ENCODE measurements at regions not wholly inside any gene's neighbourhood (a gene's known extent, or its start where the extent isn't known, plus 50 kb on each side); places are given as distances from the start of the nearest gene placed in this dataset.

DNA sequence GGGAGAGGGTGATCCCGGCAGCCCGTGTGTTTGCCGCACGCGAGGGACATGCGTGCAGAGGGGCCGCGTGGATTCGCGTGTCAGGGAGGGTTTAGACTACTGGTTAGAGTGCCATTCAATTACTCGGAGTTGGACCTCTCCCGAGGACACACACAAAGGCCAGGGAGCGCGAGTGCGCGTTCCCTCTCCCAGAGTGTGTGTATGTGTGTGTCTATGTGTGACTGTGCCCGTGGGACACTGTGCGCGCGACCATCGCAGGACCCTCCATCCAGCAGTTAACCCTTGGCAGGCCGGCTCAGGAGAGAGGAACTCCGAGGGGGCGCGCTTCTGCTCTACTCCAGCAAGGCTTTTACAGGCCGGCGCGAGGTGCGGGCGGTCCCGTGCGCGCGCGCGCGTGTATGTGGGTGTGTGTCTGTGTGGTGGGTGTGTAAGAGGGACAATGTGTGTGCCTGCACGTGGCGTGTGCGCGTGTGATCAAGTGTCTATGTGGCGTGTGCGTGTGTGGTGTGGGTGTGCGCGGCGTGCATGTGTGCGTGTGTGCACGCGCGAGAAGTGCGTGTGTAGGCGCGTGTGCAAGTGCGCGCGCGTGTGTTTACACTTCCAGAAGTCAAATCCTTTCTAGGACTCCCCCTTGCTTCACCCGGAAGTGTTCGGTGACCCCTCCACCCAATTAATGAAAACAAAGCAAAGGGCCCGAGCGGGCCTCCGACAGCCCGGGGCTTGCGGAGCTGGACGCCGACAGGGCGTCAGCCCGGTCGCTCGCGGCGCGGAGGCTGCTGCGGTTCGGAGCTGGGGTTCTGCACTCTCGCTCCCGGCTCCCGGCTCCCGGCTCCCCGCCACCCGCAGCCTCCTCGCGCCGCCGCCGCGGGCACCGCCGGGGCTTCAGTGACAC, 75.3 kb upstream of the TBCA start:
- peak; percentile 52 for DNase-seq
- ATAC-seq (ENCODE audit: poor library complexity): peak; percentile 76
- intact Hi-C loops (cut with DNase I): no loop called here

DNA sequence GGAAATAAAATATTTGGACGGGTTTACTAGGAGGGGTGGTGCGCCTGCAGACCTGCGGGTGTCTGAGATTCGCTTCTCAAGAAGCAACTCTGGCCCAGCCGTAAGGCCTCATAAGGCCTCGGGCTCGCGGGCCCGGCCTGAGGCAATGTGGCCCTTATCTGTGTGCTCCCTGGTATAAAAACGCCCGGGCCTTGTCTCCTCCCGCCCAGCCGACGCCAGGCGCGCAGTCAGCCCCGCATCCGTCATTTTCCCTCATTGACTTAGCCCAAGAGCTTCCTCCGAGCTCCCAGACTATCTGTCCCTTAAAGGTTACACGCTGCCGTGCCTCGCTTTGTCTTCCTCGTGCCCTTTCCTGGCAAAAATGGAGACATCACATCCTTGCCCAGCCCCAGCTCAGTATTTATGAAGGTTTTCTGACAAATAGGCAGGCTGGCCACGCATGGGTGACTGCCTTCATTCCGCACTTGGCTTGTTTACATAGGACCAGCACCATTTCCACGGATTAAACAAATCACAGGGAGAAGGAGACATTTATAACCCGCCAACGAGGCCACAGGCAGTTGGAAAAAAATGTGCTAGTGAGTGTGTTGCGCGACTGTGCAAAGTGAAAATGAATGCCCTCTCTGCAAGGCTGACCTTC, 74.5 kb upstream of the TBCA start:
- intact Hi-C loops (cut with DNase I): no loop called here
- ATAC-seq (ENCODE audit: poor library complexity) (no peak), DNase-seq (no peak)

DNA sequence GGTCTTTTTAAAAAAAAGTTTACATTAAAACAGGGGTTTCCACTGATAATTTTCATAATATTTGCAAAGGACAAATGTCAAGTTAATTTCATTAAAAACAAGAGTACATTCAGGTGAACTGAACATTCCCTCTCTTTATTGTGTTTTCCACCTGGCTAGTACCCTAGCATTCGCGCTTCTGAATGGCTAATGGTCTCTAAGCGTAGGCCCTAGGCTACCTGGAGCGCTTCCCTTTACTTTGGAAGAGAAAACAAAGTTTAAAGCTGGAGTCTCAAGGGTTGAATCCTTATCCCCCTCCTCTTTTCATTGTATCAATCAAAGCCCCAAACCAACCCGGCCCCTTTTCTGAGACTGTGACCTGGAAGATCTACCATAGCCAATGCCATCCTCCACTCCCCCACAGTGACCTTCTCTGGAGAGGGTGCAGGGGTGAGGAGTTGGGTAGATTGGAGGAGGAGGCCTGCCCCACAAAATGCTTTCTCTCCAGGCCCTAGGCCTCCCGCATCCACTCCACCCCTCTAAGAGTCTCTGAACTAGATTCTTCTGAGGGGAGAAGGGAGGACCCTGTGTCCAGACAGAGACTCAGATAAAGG, 73.3 kb upstream of the TBCA start:
- ATAC-seq (ENCODE audit: poor library complexity): no peak
- intact Hi-C loops (cut with DNase I): no loop called here

DNA sequence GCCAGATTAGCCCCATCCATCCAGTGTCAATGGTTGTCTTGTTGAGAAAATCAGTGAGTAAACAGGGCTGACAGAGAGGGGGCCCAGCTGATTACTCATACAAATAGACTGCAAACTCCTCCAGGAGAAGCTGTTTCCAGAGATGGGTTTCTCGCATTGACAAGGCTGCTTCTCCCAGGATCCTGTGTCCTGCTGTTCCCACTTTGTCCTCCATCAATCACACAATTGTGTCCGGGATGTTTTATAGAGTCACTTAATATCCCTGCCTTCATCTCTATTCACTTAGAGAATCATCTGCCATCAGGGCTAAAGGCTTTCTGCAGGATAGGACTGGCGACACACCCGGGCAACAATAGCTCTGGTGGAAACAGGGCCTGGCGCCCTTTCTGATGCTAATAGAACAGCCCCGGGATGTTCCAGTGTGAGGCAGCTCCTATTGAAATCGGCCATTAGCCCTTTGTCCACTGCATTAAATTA, 71.7 kb upstream of the TBCA start:
- DNase-seq: no peak
- intact Hi-C loops (cut with DNase I): no loop called here
- no peak for ATAC-seq (ENCODE audit: poor library complexity)

More for the DNA sequence above, 73.3 kb upstream of the TBCA start:
- no peak for DNase-seq

DNA sequence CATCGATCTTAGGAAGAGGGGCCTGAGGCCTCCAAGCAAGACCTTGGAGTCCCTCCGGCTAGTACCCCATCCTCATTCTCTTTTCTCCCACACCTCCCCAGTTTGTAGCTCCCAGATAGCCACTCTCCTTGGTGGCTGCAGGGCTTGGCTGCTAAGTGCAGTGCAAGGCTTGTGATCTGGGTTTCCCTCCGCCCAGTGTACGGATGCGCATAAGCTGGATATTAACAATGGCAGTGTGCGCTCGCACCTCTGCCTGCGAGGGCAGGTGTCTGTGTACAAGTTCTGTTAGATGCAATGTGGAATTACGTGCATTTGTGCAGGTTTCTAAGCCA, 71.0 kb upstream of the TBCA start:
- intact Hi-C loops (cut with DNase I): no loop called here
- DNase-seq (no peak), ATAC-seq (ENCODE audit: poor library complexity) (no peak)

DNA sequence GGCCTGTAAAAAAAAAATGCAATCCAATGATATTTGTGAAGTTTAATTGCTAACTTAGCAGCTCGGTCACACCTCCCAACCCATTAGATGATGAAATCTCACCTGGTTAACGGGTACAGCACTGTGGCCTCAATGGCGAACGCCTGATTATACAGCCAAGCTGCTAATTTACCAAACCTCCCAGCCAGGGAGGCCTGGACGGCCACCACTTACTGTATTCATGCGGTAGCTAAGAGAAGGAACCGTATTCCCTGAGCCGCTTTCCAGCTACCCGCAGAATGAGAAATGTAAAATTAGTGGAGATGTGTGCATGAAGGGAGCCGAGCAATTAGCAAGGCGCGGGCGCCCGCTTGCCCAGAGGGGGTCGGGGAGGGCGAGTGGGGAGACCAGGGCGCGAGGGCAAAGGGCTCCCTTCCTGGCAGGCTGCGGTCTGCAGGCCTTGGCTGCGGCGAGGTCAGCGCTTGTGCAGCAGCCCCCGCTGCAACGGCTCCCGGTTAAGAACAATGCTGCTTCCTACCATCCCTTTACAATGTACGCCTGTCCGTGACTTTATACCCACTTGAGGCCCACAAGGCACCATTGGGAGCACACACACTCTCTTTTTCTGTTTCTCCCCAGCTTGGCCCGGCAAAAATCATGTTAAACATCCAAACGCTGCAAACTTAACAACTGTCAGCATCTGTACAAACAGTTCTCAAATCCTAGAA, 70.4 kb upstream of the TBCA start:
- intact Hi-C loops (cut with DNase I): no loop called here
- DNase-seq (no peak), ATAC-seq (ENCODE audit: poor library complexity) (no peak)

DNA sequence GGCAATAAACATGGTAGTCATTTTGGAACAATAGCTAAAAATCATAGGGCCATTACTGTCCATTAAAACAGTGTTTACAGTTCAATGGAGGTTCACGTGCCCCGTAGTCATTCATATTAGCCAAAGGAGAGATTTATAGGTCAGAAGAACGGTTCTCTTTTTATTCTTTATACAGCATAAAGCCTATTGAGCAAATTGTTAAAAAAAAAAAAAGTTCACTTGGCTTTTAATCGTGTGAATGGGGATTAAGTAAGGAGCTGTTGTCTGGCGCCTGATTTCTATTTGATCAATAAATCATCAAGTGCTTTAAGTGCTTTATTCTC, 69.1 kb upstream of the TBCA start:
- no peak for ATAC-seq (ENCODE audit: poor library complexity)
- no peak for DNase-seq
- intact Hi-C loops (cut with DNase I): no loop called here

DNA sequence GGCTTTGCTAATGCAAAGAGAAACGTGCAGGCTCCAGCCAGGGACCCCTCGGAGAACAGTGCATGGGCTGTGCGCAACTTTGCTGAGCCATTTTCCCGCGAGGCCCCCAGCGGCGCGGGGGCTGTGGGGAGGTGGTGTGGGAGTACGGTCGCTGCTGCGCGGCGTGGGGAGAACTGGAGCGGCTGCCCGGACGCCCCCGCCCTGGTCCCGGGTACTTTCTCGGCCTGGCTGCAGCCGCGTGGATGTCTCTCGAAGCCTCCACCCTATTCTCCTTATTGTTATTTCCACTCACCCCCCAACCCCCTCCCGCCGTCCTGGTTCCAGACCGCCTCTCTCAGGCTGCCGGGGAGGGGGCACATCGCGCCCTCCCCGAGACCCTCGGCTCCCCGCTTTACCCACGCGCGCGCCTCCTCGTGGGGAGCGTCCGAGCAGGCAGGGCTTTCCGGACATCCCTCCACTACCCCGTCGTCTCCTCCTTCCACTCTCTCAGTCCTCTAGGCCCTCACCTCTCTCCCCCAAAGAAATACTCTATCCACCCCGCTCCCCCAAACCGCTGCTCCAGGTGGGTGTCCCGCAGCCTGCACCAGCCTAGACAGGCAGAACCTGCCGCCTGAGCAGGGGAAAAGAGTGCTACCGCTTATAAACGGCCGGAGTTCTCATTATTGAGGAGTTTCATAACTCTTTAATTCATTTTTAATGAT, 68.6 kb upstream of the TBCA start:
- intact Hi-C loops (cut with DNase I): no loop called here
- ATAC-seq (ENCODE audit: poor library complexity) (peak; percentile 75), DNase-seq (no peak)

DNA sequence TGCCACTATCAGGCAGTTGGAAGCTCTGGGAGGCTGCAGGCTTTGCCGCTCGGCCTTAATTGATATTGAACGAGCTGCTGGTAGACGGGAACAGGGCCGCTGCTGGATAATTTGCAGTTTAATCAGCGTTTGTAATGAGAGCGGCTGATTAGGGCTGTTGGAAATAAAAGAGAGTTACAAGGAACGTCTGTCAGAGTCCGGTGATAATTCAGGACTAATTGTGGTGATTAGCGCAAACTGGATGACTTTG, 68.2 kb upstream of the TBCA start:
- DNase-seq: no peak
- peak; percentile 74 for ATAC-seq (ENCODE audit: poor library complexity)
- intact Hi-C loops (cut with DNase I): no loop called here

DNA sequence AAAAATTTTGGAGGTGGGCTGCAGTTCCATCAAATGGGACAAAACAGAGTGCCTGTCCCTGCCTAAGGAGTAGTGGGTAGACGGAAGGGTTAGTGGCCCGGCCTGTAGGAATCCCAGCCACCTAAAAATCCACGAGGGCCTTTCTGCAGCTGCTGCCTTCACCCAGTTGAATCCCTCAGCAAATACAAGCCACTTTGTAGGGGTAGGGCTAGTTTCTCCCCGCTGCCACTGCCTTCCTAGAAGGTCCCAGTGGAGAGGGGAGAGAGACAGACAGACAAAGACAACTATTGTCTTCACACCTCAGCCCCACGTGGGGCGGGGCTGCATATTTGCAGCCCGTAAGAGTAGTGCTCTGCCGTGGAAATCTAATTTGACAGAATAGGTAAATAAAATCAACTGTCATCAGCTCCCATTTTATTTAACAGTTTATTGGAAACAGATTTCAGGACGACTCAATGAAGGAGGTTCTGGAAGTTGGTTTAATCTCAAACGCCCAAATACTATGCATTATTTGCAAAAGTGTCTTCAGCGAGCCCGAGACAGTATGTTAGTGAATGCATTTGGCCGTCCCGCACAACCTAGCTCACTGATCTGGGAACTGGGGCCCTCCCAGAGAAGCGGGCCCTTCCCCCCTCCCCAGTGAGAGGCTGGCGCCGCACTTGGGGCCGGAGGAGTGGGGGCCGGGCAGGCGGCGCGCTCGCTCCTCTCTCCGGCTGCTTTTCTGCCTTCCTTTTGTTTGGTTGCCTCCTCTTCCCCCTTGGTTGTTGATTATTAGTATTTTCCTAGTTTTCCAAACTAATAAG, 67.6 kb upstream of the TBCA start:
- no peak for DNase-seq
- peak; percentile 90 for ATAC-seq (ENCODE audit: poor library complexity)
- intact Hi-C loops (cut with DNase I): no loop called here

DNA sequence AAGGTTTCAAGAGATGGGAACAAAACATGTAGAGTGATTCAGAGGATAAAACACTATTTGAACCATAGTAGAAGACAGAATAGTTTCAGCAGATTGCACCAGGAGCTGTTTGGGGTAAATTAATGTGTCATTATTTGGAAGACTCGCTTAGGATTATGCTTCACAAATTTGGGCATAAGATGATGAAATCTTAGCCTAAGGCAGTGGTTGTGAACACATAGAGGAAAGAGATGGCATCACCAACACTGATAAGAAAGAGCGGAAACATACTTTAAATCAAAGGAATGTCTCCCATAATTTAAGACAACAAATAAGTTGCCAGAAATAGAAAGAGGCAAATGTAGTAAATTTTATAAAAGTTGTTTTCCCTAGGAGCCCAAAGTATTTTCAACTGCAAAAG, 66.1 kb upstream of the TBCA start:
- no peak for DNase-seq
- intact Hi-C loops (cut with DNase I): no loop called here
- ATAC-seq (ENCODE audit: poor library complexity): no peak

DNA sequence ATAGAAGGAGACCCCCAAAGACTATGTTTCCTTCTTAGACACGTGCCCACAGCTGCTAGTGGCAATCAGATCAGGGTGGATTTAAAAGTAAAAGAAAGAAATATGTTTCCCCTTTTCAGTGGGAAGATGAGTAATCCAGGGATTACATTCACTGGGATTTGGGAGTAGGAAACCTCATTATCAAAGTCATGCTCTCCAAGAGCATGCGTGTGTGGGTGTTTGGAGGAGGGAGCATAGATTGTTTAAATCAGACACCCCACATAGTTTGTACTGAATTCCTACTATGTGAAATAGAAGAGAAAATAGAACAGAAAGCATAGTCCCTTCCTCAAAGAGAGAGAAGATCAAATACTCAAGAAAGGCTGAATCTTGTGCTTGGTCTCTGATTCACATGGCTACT, 65.5 kb upstream of the TBCA start:
- no peak for DNase-seq
- ATAC-seq (ENCODE audit: poor library complexity): no peak
- intact Hi-C loops (cut with DNase I): no loop called here

DNA sequence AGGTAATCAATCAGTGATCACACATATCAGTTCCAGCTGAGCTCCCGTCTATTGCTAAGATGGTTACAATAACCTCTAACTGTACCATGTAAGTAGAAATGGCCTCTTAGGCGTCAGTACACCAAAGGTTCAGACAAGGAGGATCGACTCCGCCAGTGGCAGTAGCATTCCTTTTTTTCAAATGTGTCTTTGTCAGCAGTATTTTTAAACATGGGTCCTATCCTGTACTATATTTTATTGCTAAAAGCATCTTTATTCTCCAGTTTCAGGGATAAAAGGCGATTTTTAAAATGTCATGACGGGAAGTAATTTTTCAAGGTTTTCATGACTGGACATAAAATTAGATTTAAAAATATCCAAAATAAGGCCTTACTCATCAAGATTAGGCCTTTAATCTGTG, 64.8 kb upstream of the TBCA start:
- intact Hi-C loops (cut with DNase I): no loop called here
- DNase-seq: no peak
- no peak for ATAC-seq (ENCODE audit: poor library complexity)

DNA sequence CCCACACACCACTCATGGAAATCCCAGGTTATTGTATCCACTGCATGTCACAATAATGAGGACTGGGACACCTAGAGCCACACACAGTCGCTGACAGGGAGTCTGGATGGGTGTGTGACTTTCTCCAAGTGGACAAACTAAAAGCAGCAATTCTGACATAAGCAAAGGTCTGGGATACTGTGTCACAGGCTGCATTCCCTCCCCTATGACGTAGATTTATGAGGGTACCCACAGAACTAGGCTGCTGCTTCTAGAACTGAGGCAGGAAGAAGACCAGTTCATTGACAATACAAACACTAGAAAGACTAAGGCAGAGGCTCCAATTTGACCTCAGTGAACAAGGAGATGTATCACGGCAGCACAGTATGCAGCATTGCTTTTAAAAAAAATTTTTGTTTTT, 63.6 kb upstream of the TBCA start:
- ATAC-seq (ENCODE audit: poor library complexity): no peak
- intact Hi-C loops (cut with DNase I): no loop called here
- DNase-seq: no peak

DNA sequence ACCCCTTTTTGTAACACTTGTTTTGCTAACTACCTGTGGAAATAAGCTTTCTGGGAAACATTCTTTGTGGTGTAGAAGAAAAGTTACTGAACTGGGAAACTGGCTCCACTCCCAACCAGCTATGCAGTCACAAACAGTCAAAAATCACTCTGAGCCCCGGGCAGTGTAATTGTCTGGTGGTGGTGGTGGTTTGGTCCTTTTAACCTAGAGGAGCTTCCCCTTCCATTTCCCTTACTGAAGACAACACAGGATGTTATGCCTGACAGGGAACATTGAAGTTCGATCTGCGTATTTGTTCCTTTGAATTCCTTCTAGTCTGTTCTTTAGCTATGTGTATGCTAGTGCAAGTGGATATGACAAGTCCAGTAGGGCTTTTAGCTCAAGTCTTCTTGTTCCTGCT, 56.8 kb upstream of the TBCA start:
- ATAC-seq (ENCODE audit: poor library complexity): no peak
- DNase-seq: no peak
- intact Hi-C loops (cut with DNase I): no loop called here

DNA sequence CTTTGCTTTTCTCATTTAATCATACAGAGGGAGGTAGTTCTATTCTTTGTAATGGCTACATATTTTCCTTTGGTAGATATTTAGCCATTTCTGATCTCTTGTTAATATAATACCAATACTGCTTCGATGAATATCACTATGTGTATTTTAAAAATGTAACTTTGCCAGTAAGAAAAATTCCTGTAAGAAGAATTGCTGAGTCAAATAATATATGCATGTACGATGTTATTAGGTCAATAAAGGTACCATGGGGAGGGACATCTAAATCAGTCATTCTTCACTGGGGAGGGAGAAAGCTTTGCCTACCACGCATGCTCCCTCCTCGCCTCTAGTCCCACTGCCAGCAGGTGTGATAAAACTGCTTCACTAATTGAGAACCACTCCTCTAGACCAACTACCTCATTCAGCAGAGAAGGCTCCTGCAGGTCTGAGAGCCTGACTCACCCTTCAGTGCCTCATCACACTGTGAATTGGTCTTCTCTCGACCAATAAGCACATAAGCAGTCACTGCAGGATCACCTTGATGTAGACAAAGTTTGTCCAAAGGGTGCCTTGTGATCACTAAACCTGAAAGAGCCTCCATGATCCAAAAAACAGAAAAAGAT, 56.1 kb upstream of the TBCA start:
- DNase-seq (no peak), ATAC-seq (ENCODE audit: poor library complexity) (no peak)
- intact Hi-C loops (cut with DNase I): no loop called here

DNA sequence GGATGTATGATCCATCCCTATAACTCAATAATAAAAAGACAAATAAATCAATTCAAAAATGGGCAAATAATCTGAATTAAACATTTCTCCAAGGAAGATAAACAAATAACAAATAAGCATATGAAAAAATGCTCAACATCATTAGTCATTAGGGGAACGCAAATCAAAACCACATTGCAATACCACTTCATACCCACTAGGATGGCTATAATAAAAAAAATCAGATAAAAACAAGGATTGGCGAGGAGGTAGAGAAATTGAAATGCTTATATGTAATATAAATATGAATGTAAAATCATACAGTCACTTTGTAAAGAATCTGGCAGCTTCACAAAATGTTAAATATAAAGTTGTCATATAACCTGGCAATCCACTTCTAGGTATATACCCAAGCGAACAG, 52.3 kb upstream of the TBCA start:
- ATAC-seq (ENCODE audit: poor library complexity): no peak
- DNase-seq: no peak
- intact Hi-C loops (cut with DNase I): no loop called here

All from Right ventricle myocardium superior (tissue), 1 donor.